ENCODE measurements at regions not wholly inside any gene's neighbourhood (a gene's known extent, or its start where the extent isn't known, plus 50 kb on each side); places are given as distances from the start of the nearest gene placed in this dataset.

- DNase-seq (no peak), ATAC-seq (no peak)
- Histone ChIP-seq H3K36me3 (no peaks in the 10 kb centered on the region), H3K4me3 (no peak overlapping the region), H3K9me3 (peaks cover 0 to 27% (median 13%) of the 10 kb centered on the region in 12 donors), H3K27ac (no peak overlapping the region), H3K4me1 (no peaks in the 10 kb centered on the region), H3K27me3 (no peaks in the 10 kb centered on the region)
- 66 to 86% (median 82%) methylated on average over 3 of the region's 3 CpGs for WGBS, 4 donors
- TF ChIP-seq POLR2A (IDR thresholded peaks at IDR 0.05), result no peak
- TF ChIP-seq, protein P1, sequence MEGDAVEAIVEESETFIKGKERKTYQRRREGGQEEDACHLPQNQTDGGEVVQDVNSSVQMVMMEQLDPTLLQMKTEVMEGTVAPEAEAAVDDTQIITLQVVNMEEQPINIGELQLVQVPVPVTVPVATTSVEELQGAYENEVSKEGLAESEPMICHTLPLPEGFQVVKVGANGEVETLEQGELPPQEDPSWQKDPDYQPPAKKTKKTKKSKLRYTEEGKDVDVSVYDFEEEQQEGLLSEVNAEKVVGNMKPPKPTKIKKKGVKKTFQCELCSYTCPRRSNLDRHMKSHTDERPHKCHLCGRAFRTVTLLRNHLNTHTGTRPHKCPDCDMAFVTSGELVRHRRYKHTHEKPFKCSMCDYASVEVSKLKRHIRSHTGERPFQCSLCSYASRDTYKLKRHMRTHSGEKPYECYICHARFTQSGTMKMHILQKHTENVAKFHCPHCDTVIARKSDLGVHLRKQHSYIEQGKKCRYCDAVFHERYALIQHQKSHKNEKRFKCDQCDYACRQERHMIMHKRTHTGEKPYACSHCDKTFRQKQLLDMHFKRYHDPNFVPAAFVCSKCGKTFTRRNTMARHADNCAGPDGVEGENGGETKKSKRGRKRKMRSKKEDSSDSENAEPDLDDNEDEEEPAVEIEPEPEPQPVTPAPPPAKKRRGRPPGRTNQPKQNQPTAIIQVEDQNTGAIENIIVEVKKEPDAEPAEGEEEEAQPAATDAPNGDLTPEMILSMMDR (IDR thresholded peaks at IDR 0.05), result no peak
- intact Hi-C loops (cut with DNase I), result no loop called here
Measured at GRCh38 chr13:21945195-21945594, 274.3 kb downstream of the FGF9 start.

GRCh38 chr13:21946964-21947363, 276.1 kb downstream of the FGF9 start:
- no peaks in the 10 kb centered on the region for H3K27me3 ChIP-seq
- 66 to 80% (median 75%) methylated on average over 6 of the region's 6 CpGs for WGBS, 4 donors
- H3K27ac ChIP-seq, result no peak overlapping the region
- H3K36me3 ChIP-seq, result no peaks in the 10 kb centered on the region
- TF ChIP-seq, protein P1 (IDR thresholded peaks at IDR 0.05), result no peak
- no peak for TF ChIP-seq POLR2A (IDR thresholded peaks at IDR 0.05)
- DNase-seq (no peak), ATAC-seq (no peak)
- H3K4me1 ChIP-seq, result no peaks in the 10 kb centered on the region
- intact Hi-C loops (cut with DNase I), result no loop called here
- no peak overlapping the region for H3K4me3 ChIP-seq
- H3K9me3 ChIP-seq, result peaks cover 0 to 27% (median 13%) of the 10 kb centered on the region in 12 donors

DNA sequence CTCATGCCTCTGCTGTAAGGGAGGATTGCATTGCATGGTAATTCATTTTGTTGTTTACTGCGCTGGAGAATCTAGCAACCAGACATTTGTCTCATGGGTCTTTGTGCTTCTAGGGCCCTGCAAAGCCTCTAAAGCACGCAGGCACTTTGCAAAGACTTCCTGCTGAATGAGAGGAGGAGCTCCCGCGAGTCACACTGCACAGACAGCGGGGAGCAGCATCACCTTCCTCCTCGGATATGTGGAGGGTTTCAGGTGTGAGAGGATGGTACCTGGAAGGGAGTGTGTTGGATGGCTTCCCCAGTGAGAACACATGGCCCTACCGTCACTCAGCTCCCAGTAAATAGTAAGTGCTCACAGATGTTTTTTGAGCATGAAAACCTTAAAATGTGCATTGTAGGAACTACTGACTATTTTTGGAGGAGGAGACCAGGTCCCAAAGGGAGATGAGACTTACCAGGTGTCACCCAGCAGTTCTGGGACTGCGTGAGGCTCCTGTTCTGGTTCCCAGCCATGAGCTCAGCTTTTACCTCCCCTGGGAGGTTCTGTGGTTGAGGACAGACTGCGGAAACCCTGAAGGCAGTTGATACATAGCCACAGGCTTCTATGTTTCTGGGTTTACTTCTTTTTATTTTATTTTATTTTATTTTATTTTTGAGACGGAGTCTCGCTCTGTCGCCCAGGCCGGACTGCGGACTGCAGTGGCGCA, 278.0 kb downstream of the FGF9 start:
- no peak overlapping the region for H3K27ac ChIP-seq
- H3K4me3 ChIP-seq, result no peak overlapping the region
- H3K36me3 ChIP-seq, result no peaks in the 10 kb centered on the region
- ATAC-seq (no peak), DNase-seq (no peak)
- H3K4me1 ChIP-seq, result no peaks in the 10 kb centered on the region
- TF ChIP-seq, protein P1 (IDR thresholded peaks at IDR 0.05), result no peak
- TF ChIP-seq POLR2A (IDR thresholded peaks at IDR 0.05), result no peak
- intact Hi-C loops (cut with DNase I), result no loop called here
- 54 to 84% (median 70%) methylated on average over 8 to 15 of the region's 15 CpGs for WGBS, 4 donors
- peaks cover 0 to 23% (median 13%) of the 10 kb centered on the region in 12 donors for H3K9me3 ChIP-seq
- H3K27me3 ChIP-seq, result no peaks in the 10 kb centered on the region

GRCh38 chr13:21949818-21950429, 279.1 kb downstream of the FGF9 start:
- intact Hi-C loops (cut with DNase I), result no loop called here
- ATAC-seq, result no peak
- no peak for DNase-seq
- no peak overlapping the region for H3K4me3 ChIP-seq
- WGBS, 4 donors, result 64 to 75% (median 68%) methylated on average over 6 of the region's 6 CpGs
- TF ChIP-seq, protein P1 (IDR thresholded peaks at IDR 0.05), result no peak
- no peak for TF ChIP-seq POLR2A (IDR thresholded peaks at IDR 0.05)
- H3K27ac ChIP-seq, result no peak overlapping the region
- peaks cover 0 to 14% (median 5%) of the 10 kb centered on the region in 12 donors for H3K9me3 ChIP-seq
- H3K27me3 ChIP-seq, result no peaks in the 10 kb centered on the region
- no peaks in the 10 kb centered on the region for H3K4me1 ChIP-seq
- no peaks in the 10 kb centered on the region for H3K36me3 ChIP-seq
